ENCODE measurements at regions not wholly inside any gene's neighbourhood (a gene's known extent, or its start where the extent isn't known, plus 50 kb on each side); places are given as distances from the start of the nearest gene placed in this dataset.

GRCh38 chr6:1027795-1028569, 283.9 kb upstream of the FOXQ1 start:
- TF ChIP-seq, protein P1, sequence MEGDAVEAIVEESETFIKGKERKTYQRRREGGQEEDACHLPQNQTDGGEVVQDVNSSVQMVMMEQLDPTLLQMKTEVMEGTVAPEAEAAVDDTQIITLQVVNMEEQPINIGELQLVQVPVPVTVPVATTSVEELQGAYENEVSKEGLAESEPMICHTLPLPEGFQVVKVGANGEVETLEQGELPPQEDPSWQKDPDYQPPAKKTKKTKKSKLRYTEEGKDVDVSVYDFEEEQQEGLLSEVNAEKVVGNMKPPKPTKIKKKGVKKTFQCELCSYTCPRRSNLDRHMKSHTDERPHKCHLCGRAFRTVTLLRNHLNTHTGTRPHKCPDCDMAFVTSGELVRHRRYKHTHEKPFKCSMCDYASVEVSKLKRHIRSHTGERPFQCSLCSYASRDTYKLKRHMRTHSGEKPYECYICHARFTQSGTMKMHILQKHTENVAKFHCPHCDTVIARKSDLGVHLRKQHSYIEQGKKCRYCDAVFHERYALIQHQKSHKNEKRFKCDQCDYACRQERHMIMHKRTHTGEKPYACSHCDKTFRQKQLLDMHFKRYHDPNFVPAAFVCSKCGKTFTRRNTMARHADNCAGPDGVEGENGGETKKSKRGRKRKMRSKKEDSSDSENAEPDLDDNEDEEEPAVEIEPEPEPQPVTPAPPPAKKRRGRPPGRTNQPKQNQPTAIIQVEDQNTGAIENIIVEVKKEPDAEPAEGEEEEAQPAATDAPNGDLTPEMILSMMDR (IDR thresholded peaks at IDR 0.05; ENCODE audit: extremely low read depth, missing control alignments), result no peak
- DNase-seq (ENCODE audit: low spot score), result no peak

GRCh38 chr6:1027109-1027794, 284.6 kb upstream of the FOXQ1 start:
- no peak for DNase-seq (ENCODE audit: low spot score)

DNA sequence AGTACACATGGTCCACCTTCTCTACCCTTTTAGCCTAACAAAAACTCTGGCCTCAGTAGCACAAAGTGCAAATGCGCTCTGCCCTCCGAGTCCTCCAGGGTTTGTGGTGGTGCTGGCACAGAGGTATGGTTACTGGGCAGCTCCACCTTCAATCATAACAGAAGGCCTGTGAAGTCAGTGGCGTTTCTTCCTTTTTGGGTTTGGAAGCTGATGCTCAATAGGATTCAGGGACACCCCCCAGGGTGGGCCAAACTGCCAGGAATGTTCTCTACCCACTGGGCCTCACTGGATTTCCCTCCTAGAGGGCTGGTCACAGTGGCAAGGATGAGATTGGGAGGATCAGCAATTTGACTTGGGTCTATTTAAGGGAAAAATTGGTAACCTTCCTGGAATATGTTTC, 286.1 kb upstream of the FOXQ1 start:
- DNase-seq (ENCODE audit: low spot score), result no peak
- TF ChIP-seq, protein P1 (IDR thresholded peaks at IDR 0.05; ENCODE audit: extremely low read depth, missing control alignments), result no peak

More at GRCh38 chr6:1027109-1027794, 284.6 kb upstream of the FOXQ1 start:
- TF ChIP-seq, protein P1 (IDR thresholded peaks at IDR 0.05; ENCODE audit: extremely low read depth, missing control alignments), result no peak

DNA sequence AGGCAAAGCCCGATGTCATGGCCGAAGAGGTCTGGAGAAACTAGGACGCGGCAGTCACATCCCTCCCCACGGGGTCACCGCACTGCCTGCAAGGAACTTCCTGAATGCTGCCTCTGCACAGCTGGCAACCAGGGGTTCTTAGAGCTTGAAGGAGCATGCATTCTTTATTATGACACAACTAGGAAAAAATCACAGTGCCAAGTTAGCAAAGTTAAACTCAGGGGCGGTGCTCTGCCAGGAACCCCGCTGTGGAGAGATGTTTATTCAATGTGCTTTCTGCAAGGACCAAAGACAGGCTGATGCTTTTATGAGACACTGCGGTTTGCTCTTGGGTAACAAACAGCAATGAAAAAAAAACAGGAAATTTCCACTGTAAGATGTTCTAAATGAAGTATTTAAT, 287.3 kb upstream of the FOXQ1 start:
- no peak for DNase-seq (ENCODE audit: low spot score)
- TF ChIP-seq, protein P1 (IDR thresholded peaks at IDR 0.05; ENCODE audit: extremely low read depth, missing control alignments), result no peak

DNA sequence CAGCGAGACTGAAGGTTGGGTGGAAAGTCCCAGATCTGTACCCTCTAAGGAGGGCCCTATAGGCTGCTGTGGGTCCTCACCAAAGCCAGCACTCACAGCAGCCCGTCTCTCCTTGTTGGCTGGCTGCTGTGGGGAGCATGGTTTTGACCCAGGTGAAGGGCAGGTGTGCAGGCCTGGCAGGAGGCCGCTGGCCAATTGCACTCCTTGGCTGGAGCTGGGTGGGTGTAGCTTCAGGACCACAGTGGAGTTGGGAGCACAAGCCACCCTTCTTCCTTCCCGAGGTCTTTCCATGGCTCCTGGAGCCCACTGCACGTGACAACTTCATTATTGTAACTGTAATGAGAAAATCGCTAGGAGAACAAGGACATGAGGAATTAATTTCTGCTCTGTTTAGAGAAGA, 287.7 kb upstream of the FOXQ1 start:
- TF ChIP-seq, protein P1 (IDR thresholded peaks at IDR 0.05; ENCODE audit: extremely low read depth, missing control alignments), result no peak

GRCh38 chr6:1023229-1023628, 288.7 kb upstream of the FOXQ1 start:
- TF ChIP-seq, protein P1 (IDR thresholded peaks at IDR 0.05; ENCODE audit: extremely low read depth, missing control alignments), result no peak

More for the DNA sequence above, 287.7 kb upstream of the FOXQ1 start:
- DNase-seq (ENCODE audit: low spot score), result no peak

DNA sequence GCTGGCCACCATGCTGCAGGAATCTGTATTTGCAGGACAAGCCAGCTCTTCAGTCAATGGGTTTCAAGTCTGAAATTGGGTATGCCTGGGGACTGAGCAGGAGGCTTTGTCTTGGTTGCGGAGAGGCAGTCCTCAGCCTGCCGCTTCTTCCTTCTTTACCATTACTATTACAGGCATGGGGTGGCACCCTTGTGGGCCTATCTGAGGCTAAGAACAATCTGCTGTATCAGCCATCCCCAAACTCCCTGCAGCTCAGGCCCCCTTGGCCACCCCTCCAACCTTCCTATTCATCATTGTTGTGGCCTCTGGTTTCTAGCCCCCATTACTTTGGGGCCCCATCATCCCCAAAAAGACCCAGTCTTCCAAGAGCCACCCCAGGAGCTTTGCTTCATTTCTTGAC, 289.2 kb upstream of the FOXQ1 start:
- TF ChIP-seq, protein P1 (IDR thresholded peaks at IDR 0.05; ENCODE audit: extremely low read depth, missing control alignments), result no peak
- DNase-seq (ENCODE audit: low spot score), result no peak

More at GRCh38 chr6:1023229-1023628, 288.7 kb upstream of the FOXQ1 start:
- DNase-seq (ENCODE audit: low spot score), result no peak

Data from GM20000 (cell line).